GM21390 (cell line): ENCODE measurements at regions not wholly inside any gene's neighbourhood (a gene's known extent, or its start where the extent isn't known, plus 50 kb on each side); places are given as distances from the start of the nearest gene placed in this dataset.
"Not testable (repeated sequence)": the region's sequence is repeated elsewhere in the genome, so short reads cannot be mapped to it uniquely, and the experiment has no call there.

Source experiments
- ATAC-seq: cut with Tn5 transposase; IDR thresholded peaks from one replicate; pipeline ENCODE4 v1.9.1; 2021; ENCODE audit not compliant: unreplicated experiment

- ATAC-seq = no peak
Observed at GRCh38 chr7:119761776-119762175, 511.2 kb upstream of the KCND2 start.

- ATAC-seq = no peak
Observed at GRCh38 chr7:119782286-119782685, 490.7 kb upstream of the KCND2 start.

- ATAC-seq = no peak
Observed at GRCh38 chr7:119783799-119784198, 489.2 kb upstream of the KCND2 start.

- no peak for ATAC-seq
Observed at GRCh38 chr7:119802147-119802546, 470.8 kb upstream of the KCND2 start.

- no peak for ATAC-seq
Observed at GRCh38 chr7:119825091-119825655, 447.8 kb upstream of the KCND2 start.

GRCh38 chr7:119826547-119826946, 446.4 kb upstream of the KCND2 start:
- ATAC-seq = no peak

- no peak for ATAC-seq
Observed at GRCh38 chr7:119838444-119838843, 434.5 kb upstream of the KCND2 start.

- no peak for ATAC-seq
Observed at GRCh38 chr7:119842337-119842736, 430.6 kb upstream of the KCND2 start.

GRCh38 chr7:119842786-119843185, 430.2 kb upstream of the KCND2 start:
- no peak for ATAC-seq

GRCh38 chr7:119861385-119861784, 411.6 kb upstream of the KCND2 start:
- no peak for ATAC-seq

- ATAC-seq = no peak
Observed at GRCh38 chr7:119868387-119868786, 404.6 kb upstream of the KCND2 start.

- no peak for ATAC-seq
Observed at GRCh38 chr7:119879835-119880234, 393.1 kb upstream of the KCND2 start.

- no peak for ATAC-seq
Observed at GRCh38 chr7:119886007-119886406, 387.0 kb upstream of the KCND2 start.

- not testable (repeated sequence) for ATAC-seq
Observed at GRCh38 chr7:119886525-119886924, 386.4 kb upstream of the KCND2 start.

GRCh38 chr7:119888251-119888650, 384.7 kb upstream of the KCND2 start:
- no peak for ATAC-seq

- ATAC-seq = no peak
Observed at GRCh38 chr7:119890631-119891030, 382.3 kb upstream of the KCND2 start.

GRCh38 chr7:119895320-119895719, 377.7 kb upstream of the KCND2 start:
- ATAC-seq = no peak

GRCh38 chr7:119896386-119896785, 376.6 kb upstream of the KCND2 start:
- no peak for ATAC-seq

- no peak for ATAC-seq
Observed at GRCh38 chr7:119900996-119901672, 371.8 kb upstream of the KCND2 start.

GRCh38 chr7:119903085-119903484, 369.9 kb upstream of the KCND2 start:
- no peak for ATAC-seq

GRCh38 chr7:119905495-119905894, 367.5 kb upstream of the KCND2 start:
- ATAC-seq = no peak

GRCh38 chr7:119908948-119909347, 364.0 kb upstream of the KCND2 start:
- no peak for ATAC-seq

GRCh38 chr7:119914119-119914518, 358.9 kb upstream of the KCND2 start:
- not testable (repeated sequence) for ATAC-seq
